GM19351 (cell line): ENCODE measurements at regions not wholly inside any gene's neighbourhood (a gene's known extent, or its start where the extent isn't known, plus 50 kb on each side); places are given as distances from the start of the nearest gene placed in this dataset.

Source experiments
- ATAC-seq: cut with Tn5 transposase; IDR thresholded peaks from one replicate; pipeline ENCODE4 v1.9.1; 2021; ENCODE audit warnings: mild to moderate bottlenecking, moderate library complexity; ENCODE audit not compliant: unreplicated experiment

- no peak for ATAC-seq
These were observed 53.3 kb downstream of the BLID start for GRCh38 chr11:122062763-122063162.

GRCh38 chr11:122059565-122059964, 56.5 kb downstream of the BLID start:
- no peak for ATAC-seq

DNA sequence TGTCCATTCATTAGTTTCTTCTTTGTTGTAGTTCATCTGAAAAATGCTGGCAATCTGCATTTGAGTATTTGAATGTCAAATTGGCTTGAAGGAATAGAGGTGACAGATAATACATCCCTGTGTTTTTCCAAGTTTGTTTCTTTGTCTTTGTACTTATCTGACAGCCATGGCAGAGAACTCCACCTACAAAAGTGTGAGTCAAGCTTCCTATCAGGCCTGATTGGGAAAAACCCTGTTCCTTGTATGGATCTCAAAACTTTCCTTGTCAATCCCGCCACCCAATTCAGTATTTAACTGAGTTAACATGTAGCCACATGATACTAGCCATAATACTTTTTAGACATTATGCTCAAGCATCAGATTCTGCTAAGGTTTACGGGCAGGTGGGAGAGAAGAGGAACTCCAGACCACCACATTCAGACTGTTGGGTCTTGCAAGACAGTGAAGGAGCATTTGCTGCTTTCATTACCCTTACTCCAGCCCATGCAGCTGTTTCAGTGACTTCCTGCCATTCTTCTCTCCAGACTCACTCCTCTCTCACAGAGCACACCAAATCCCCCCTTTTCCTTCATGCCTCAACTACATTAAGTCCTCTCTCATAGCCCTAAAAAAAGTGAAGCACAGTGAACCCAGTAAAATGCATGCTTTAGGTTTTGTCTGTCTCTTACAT, 65.9 kb downstream of the BLID start:
- ATAC-seq: no peak

DNA sequence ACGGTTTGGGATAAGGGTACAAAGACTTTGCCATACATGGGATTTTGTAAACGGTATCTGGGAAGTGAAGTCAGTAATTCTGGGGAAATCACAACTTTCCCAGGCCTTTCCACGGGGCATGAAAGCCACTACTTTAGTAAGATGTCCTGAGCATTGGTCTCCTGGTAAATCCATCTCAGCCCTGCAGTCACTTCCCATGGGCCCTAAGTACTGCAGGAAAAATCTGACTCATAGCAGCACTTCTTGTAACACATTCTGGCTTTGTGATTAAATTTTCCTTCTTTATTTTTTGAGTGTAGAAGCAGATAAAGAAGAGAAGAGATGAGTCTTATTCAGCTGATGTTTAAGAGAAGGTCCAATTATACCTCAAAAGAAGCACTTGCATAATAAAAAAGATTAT, 67.6 kb downstream of the BLID start:
- ATAC-seq: no peak

DNA sequence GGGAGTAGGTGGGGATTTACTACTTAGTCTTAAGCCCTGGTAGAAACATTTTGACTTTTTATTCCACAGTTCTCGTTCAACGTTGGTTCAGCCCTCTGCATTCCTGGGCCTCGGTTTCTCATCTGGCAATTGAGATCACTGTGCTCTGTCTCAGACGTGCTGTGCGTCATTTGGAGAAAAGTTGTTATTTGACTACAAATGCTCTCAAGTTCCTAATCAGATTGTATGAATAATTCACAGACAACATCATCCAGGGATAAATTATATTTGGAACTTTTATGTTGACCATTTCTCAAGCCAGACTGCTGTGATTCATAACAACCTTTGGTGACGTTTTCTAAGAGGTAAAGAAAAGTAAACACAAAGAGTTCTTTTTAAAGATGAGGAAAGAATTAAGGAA, 69.2 kb downstream of the BLID start:
- ATAC-seq: no peak

- no peak for ATAC-seq
These were observed 69.6 kb downstream of the BLID start for GRCh38 chr11:122046438-122046837.

- no peak for ATAC-seq
These were observed 70.8 kb downstream of the BLID start for GRCh38 chr11:122045181-122045586.

DNA sequence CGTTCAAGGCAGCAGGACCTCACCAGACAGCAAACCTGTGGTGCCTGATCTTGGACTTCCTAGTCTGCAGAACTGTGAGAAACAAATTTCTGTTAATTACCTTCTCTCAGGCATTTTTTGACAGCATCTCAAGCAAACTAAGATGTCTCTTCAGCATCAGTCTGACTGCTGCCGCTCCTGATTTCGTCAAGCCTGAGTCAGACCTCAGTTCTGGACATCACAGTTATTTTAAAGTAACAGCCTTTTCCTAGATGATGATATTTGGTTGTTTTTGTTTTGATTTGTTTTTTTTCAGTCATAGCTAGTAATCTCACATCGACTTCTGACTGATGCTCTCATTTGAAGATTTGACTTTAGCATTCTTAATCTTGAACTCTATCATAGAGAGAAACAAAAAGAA, 71.9 kb downstream of the BLID start:
- ATAC-seq: no peak

GRCh38 chr11:122042981-122043380, 73.0 kb downstream of the BLID start:
- ATAC-seq: no peak

GRCh38 chr11:122040464-122040863, 75.6 kb downstream of the BLID start:
- ATAC-seq: no peak

- ATAC-seq: no peak
These were observed 77.5 kb downstream of the BLID start for GRCh38 chr11:122038543-122038942.

- ATAC-seq: no peak
These were observed 78.1 kb downstream of the BLID start for GRCh38 chr11:122037911-122038310.

- no peak for ATAC-seq
These were observed 79.5 kb downstream of the BLID start for GRCh38 chr11:122036493-122036892.

GRCh38 chr11:122036018-122036417, 80.0 kb downstream of the BLID start:
- no peak for ATAC-seq

DNA sequence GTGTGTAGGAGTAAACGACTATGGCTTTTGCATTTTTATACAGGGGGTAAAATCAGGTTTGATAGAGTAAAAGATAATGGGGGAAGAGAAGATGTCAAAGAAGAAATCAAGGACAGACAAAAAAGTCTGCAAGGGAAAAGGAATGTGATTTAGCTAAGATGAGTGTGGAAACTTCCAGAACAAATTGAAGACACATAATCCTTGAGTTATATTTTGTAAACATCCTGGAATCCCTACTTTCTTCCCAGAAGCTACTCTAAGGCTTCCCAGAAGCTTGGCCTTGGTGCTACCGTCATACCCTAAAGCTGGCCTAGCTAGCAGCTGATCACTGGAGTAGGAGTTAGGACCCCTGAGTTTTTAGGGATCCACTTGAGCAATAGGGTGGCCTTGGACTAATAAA, 82.4 kb downstream of the BLID start:
- ATAC-seq: no peak

- ATAC-seq: no peak
These were observed 82.8 kb downstream of the BLID start for GRCh38 chr11:122033193-122033592.

- no peak for ATAC-seq
These were observed 83.7 kb downstream of the BLID start for GRCh38 chr11:122032317-122032716.

GRCh38 chr11:122031813-122032212, 84.2 kb downstream of the BLID start:
- no peak for ATAC-seq

DNA sequence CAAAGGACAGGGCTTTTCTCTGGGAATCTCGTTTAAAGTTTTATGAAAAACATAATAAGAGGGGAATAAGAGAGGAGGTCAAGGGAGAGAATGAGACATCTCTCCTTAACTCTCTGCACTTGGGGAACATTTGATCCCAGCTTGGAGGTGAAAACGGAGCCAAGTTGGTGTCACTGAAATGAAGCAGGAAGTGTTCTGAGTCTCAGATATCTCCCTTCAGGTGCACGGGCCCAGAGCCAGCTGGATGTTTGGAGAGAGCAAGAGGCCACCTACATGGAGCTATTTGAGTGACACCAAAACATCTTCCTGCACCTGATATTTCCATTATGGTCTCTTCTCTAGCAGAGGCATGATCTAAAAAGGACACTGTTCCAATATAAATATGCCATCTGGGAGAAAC, 85.7 kb downstream of the BLID start:
- no peak for ATAC-seq

DNA sequence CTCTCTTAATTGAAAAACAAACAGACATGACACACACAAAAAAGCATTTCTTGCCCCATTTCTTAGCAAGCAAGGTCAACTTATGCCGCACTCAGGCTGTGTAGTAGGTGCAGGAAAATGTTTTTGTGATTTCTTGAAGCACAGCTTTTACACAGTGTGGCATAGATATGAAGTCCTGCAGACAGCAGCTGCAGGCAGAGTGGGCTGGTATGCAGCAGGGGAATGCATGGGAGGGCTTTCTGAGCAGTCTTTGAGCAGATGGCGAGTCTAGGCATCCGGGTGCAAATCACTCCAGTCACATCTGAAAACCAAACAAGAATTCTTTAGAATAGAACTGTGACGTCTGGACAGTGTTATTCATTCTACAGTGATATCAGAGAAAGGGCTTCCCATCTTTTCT, 87.5 kb downstream of the BLID start:
- ATAC-seq: no peak

DNA sequence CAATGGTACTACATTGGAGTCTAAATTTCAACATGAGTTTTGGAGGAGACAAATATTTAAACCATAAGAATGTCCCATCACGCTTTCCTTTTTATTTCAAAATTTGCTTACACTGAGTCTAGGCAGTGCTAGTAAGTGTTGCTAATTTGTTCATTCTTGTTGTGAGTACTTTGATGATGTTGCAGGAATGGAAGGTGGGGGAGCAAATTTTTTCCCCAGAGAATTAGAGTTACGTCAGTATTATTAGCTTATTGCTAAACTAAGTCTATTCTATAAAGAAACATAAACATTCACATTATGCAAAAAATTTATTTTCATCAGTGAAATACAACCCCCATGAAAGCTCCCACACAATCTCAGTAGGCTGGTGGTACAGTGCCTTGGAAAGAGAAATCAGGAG, 88.0 kb downstream of the BLID start:
- ATAC-seq: no peak

GRCh38 chr11:122025757-122026156, 90.3 kb downstream of the BLID start:
- no peak for ATAC-seq

DNA sequence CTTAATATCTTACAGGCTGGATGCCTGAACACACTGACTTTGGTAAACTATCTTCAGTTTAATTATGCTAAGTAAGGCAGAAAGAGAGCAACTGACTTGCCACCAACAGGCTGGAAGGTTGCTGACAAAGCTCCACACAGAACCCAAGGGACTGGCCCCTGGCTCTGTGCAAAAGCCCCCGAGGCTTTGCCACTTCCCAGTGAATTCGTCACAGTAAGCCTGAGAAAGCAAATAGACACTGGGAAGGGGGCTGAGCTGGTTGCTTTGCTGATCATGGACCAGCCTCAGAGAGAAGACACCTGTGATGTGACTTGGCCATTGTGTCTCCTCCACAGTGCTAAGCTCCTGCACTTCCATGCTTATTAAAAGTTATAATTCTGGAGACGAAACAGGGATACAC, 91.7 kb downstream of the BLID start:
- no peak for ATAC-seq
